ENCODE measurements at regions not wholly inside any gene's neighbourhood (a gene's known extent, or its start where the extent isn't known, plus 50 kb on each side); places are given as distances from the start of the nearest gene placed in this dataset.

GRCh38 chr6:91173651-91174050 is 586.8 kb upstream of the MAP3K7 start:
- DNase-seq (ENCODE audit: low spot score) (no peak), ATAC-seq (ENCODE audit: insufficient number of reproducible peaks, low FRiP score, low read depth) (no peak)
- Histone ChIP-seq H3K27me3 (replicated peaks; ENCODE audit: insufficient read depth) (no peaks in the 10 kb centered on the region), H3K4me1 (ENCODE audit: control insufficient read depth in 1 of 2, low read depth in 2 of 2) (no peaks in the 10 kb centered on the region), H3K36me3 (no peaks in the 10 kb centered on the region), H3K27ac (no peak overlapping the region), H3K9me3 (no peaks in the 10 kb centered on the region), H3K4me3 (no peak overlapping the region)
- no peak for TF ChIP-seq CTCF (IDR thresholded peaks at IDR 0.05)

- Histone ChIP-seq H3K4me3 (no peak overlapping the region), H3K4me1 (ENCODE audit: control insufficient read depth in 1 of 2, low read depth in 2 of 2) (no peaks in the 10 kb centered on the region), H3K9me3 (no peaks in the 10 kb centered on the region), H3K36me3 (no peaks in the 10 kb centered on the region), H3K27me3 (replicated peaks; ENCODE audit: insufficient read depth) (no peaks in the 10 kb centered on the region), H3K27ac (no peak overlapping the region)
- TF ChIP-seq CTCF (IDR thresholded peaks at IDR 0.05) = no peak
- ATAC-seq (ENCODE audit: insufficient number of reproducible peaks, low FRiP score, low read depth) (no peak), DNase-seq (ENCODE audit: low spot score) (no peak)
These were observed 586.3 kb upstream of the MAP3K7 start for GRCh38 chr6:91173186-91173585.

DNA sequence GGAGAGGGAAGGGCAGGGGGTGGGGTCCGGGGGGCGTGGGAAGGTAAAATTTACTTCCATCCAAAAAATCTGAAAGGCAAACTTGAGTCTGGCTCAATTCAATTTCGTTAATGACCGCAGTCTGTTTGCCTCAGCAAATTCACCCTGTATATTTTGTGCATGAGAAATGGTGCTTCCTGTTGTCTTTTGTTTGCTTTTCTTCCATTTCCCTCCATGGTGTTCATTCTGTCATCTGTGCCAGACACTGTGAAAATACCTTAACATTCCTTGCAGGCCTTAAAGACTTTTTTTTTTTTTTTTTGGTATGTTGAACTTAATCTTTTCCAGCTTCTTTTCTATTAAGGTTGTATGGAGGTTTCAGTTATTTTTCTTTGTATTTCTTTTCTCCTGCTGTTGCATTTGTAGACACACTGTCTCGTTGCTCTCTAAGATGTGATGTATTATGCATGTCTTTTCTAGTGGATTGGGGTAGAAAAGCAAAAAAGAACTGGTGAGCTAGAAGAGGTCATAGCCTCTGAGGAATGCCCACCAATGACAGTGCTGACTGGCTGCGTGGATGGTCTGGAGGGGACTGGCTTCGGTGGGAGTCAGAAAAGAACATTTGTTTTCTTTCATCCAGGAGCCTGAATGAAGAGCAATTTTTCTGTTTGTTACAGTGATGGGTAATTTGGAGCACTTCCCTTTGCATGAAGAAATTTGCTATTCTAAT is 585.0 kb upstream of the MAP3K7 start:
- no peaks in the 10 kb centered on the region for H3K36me3 ChIP-seq
- no peaks in the 10 kb centered on the region for H3K4me1 ChIP-seq (ENCODE audit: control insufficient read depth in 1 of 2, low read depth in 2 of 2)
- no peak overlapping the region for H3K27ac ChIP-seq
- no peak for TF ChIP-seq CTCF (IDR thresholded peaks at IDR 0.05)
- DNase-seq (ENCODE audit: low spot score) (no peak), ATAC-seq (ENCODE audit: insufficient number of reproducible peaks, low FRiP score, low read depth) (no peak)
- H3K9me3 ChIP-seq = no peaks in the 10 kb centered on the region
- no peaks in the 10 kb centered on the region for H3K27me3 ChIP-seq (replicated peaks; ENCODE audit: insufficient read depth)
- no peak overlapping the region for H3K4me3 ChIP-seq

GRCh38 chr6:91167846-91168245 is 581.0 kb upstream of the MAP3K7 start:
- H3K4me3 ChIP-seq = no peak overlapping the region
- no peak for ATAC-seq (ENCODE audit: insufficient number of reproducible peaks, low FRiP score, low read depth)
- no peak overlapping the region for H3K27ac ChIP-seq
- no peak for TF ChIP-seq CTCF (IDR thresholded peaks at IDR 0.05)
- no peaks in the 10 kb centered on the region for H3K9me3 ChIP-seq
- H3K4me1 ChIP-seq (ENCODE audit: control insufficient read depth in 1 of 2, low read depth in 2 of 2) = no peaks in the 10 kb centered on the region
- H3K36me3 ChIP-seq = no peaks in the 10 kb centered on the region
- DNase-seq (ENCODE audit: low spot score) = no peak
- no peaks in the 10 kb centered on the region for H3K27me3 ChIP-seq (replicated peaks; ENCODE audit: insufficient read depth)

DNA sequence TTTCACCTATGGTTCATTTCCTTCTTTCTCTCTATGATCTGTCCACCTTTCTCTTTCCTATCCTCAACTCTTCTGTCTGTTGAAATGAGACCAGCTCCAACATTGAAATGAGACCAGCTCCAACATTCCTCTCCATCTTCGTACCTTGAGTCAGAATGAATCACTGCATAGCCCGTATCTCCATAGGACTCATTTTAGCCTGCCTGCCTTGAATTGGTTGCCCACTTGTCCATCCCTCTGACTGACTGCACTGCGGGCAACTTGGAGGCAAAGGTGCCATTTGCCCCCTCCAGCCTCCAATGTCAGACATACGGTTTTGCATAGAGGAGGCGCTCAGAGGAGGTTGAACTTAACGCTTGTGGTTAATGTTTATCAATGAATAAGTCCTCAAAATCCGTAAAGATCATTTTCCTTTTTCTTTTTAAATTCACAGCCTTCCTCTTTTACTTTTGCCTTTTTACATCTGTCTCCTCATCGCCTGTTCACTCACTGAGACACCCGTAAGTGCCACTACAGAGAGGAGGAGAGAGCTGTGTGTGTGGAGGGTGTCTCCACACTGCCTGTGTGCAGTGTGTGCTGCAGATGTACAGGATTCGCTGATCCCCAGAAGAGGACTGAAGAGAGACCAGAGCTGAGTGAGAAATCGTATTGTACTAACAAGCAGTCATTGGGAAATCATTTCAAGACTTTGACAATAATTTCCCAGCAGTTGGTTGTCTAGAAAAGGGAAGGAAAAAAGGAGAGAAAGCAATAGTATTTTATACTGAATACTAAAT is 579.6 kb upstream of the MAP3K7 start:
- ATAC-seq (ENCODE audit: insufficient number of reproducible peaks, low FRiP score, low read depth) (no peak), DNase-seq (ENCODE audit: low spot score) (no peak)
- H3K4me3 ChIP-seq = no peak overlapping the region
- H3K9me3 ChIP-seq = no peaks in the 10 kb centered on the region
- no peaks in the 10 kb centered on the region for H3K4me1 ChIP-seq (ENCODE audit: control insufficient read depth in 1 of 2, low read depth in 2 of 2)
- no peaks in the 10 kb centered on the region for H3K36me3 ChIP-seq
- TF ChIP-seq CTCF (IDR thresholded peaks at IDR 0.05) = no peak
- H3K27ac ChIP-seq = no peak overlapping the region
- no peaks in the 10 kb centered on the region for H3K27me3 ChIP-seq (replicated peaks; ENCODE audit: insufficient read depth)

Measured in thoracic aorta (tissue), 2 donors.